ENCODE measurements at regions not wholly inside any gene's neighbourhood (a gene's known extent, or its start where the extent isn't known, plus 50 kb on each side); places are given as distances from the start of the nearest gene placed in this dataset.

- DNase-seq (ENCODE audit: low read depth in 3 of 3, low spot score in 2 of 3), result no peak
These were observed 51.8 kb upstream of the TARDBP start for GRCh38 chr1:10960411-10961299.

DNA sequence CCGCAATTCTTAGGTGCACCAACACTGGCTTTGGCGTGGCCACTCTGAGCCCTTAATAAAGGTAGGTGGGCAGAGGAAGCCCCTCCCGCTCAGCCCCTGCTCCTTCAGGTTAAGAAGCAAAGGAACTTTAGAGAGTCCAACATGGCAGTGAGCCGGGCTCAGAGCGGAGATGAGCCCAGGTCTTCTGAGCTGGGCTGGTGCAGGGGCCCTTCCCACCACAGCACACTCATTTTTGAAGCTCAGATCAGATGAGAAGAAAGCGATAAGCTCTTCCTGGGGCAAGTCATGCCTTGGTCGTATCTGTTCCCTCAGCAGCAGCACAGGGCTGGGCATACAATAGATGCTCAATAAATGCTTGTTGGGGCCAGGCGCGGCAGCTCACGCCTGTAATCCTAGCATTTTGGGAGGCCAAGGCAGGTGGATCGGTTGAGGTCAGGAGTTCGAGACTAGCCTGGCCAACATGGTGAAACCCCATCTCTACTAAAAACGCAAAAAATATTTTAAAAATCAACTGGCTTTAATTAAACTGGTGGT, 51.1 kb upstream of the TARDBP start:
- no peak for DNase-seq (ENCODE audit: low read depth in 3 of 3, low spot score in 2 of 3)

- no peak for DNase-seq (ENCODE audit: low read depth in 3 of 3, low spot score in 2 of 3)
These were observed 50.0 kb upstream of the TARDBP start for GRCh38 chr1:10962483-10962882.

All from right renal cortex interstitium (tissue), 3 donors.